GM18858 (cell line): ENCODE measurements at regions not wholly inside any gene's neighbourhood (a gene's known extent, or its start where the extent isn't known, plus 50 kb on each side); places are given as distances from the start of the nearest gene placed in this dataset.
"Not testable (repeated sequence)": the region's sequence is repeated elsewhere in the genome, so short reads cannot be mapped to it uniquely, and the experiment has no call there.

ENCODE experiments used
- ATAC-seq: cut with Tn5 transposase; IDR thresholded peaks from one replicate; pipeline ENCODE4 v1.9.1; 2021; ENCODE audit not compliant: unreplicated experiment

GRCh38 chr6:6724539-6725467 lies 136.3 kb downstream of the LY86 start:
- ATAC-seq, result no peak

DNA sequence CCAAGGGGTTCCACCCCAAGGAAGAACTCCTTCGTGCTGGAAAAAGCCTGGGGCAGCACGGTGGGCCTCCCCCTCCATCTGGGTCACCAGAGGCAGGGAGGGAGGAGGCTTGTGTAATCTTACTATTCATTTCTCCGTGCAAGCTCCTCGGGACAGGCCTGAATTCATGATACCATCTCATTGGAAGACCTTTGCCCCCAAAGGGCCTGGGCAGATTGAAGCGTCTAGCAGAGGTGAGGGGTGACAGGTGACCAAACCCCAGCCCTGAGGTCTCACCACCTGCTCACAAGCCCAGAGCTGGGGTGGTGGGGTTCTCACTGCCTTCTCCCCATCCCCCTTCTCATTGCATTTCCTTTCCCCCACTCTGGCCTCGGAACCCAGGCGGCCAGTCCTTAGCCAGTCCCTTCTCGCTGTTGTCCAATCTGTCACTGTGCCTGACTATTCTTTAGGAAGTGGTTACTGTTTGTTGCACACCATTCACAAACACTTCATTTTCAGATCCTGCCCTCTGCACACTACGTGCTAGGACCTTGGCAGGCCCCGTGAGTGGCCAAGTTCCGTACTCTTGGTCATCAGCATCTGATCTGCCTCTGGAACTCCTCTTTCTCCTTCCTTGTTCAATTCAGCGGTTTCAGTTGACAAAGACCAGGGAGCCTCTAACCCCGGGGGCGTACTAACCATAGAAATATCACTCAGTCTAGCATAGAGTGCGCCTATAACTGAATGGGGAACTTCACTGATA lies 137.1 kb downstream of the LY86 start:
- ATAC-seq, result no peak

- ATAC-seq, result no peak
Observed at GRCh38 chr6:6728169-6728941, 139.8 kb downstream of the LY86 start.

DNA sequence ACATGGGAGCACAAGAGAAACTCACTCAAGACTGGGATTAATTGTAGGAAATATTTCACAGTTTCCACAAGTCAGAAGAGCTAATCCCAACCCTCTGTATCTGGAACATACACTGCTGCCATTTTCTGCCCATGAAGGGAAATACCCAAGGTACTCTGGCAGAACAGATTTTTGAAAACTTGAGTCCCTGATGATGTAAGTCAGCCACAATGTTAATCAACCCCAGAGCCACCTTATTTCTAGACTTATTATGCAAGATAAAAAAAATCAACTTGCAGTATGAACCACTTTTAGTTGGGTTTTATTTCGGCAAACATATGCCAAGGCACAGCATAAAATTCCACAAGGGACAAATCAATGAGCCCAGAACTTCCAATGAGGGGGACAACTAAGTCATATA lies 141.5 kb downstream of the LY86 start:
- ATAC-seq, result no peak

DNA sequence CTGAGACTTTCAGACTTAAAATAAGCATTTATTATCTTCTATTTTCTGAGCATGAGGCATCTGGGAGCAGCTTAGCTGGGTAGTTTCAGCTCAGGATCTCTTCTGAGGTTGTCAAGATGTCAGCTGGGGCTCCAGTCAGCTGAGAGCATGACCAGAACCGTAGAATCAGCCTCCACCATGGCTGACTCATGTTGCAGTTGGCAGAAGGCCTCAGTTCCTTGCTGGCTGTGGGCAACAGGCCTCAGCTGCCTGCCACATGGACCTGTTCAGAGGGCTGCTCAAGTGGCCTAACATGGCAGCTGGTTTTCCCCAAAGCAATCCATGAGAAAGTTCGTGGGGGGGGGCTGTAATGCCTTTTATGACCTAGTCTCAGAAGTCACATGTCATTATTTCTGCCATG lies 142.3 kb downstream of the LY86 start:
- no peak for ATAC-seq

DNA sequence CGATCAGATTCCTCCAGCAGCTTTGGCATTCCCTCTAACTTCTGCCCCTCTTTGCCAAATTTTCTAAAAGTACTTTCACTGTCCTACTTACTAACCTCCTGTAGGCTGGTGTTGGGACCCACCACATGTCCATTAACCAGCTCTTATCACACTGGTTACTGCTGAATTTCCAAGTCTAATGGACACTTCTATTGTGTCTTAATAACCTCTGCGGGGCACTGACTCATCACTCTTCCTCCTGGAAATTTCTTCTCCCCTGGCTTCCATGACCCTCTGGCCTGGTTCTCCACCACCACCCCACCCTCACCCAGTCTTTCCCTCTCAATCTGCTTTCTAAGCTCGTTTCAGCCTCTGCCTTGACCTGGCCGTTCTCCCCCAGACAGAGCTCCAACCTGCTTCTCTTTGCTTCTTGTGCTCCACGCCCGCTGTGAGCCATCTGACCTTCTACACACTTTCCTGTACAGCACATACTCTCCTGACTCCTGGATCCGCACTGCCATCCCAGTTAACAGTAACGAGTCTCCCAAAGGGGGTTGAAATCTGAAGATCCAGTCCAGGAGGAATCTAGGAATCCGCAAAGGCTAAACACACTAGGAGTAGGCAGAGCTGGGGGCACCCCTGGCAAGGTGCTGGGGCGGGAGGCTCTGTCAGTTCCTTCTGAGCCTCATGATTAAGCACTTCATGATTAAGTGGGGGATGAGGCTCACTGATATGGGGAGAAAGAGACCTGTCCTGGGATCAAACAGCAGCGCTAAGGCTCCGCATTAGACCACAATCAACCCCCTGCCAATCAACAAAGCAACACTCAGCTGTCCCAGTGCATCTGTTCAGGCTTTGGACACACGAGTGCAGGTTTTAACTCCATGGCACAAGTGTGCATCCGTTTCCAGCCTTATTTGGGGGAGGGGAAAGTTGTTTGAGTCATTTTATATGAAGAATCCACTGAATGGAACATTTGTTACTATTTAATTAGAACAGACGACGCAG lies 146.3 kb downstream of the LY86 start:
- no peak for ATAC-seq

- ATAC-seq, result no peak
Observed at GRCh38 chr6:6736791-6737654, 148.5 kb downstream of the LY86 start.

DNA sequence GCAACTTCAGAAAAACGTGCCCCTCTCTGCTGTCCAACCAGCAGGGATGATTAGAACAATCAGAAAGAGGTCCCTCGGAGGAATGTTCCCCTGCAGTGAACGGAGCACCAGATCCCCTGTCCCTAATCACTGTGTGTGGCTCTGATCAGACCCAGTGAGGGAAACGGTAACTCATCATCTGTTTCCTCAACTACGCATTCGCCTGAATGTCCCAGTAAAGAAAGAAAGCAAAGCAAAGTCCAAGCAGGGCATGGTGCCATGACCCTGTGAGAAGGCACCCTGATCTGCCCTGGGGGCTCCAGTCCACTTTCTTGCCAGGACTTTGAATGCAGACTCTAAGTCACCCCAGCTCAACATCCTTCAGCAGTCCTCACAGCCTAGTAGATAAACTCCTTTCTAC lies 149.2 kb downstream of the LY86 start:
- ATAC-seq, result no peak

DNA sequence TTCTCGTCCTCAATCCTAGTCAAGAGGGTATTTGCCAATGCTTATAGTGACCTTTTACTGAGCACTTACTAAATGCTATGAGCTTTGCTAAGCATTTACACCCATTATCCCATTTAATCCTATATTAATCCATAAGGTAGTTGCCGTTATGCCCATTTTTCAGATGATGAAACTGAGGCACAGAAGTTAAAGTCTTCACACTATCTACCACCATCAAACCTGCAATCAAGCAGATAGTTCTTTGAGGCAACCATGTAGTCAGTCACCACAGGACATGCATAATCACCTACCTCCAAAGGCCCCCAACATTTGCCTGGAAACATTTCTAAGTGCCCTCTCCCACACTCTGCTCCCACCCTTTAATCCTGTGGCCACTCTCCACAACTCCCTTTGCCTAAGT lies 149.6 kb downstream of the LY86 start:
- ATAC-seq, result no peak

GRCh38 chr6:6738922-6739716 lies 150.6 kb downstream of the LY86 start:
- ATAC-seq, result no peak

DNA sequence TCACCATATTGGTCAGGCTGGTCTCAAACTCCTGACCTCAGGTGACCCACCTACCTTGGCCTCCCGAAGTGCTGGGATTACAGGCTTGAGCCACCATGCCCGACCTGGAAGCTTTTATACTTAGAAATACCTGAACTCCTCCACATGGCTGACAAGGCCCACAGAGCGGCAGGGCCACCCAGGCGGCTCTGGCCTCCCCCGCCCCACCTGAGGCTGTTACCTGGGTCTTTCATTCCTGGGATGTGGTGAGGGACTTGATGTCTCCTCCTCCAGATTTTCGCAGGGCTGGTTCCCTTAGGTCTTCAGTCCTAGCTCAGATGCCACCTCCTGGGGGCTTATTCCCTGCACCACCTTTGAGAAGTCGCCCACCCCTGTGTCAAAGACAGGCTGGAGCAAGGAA lies 152.1 kb downstream of the LY86 start:
- no peak for ATAC-seq

DNA sequence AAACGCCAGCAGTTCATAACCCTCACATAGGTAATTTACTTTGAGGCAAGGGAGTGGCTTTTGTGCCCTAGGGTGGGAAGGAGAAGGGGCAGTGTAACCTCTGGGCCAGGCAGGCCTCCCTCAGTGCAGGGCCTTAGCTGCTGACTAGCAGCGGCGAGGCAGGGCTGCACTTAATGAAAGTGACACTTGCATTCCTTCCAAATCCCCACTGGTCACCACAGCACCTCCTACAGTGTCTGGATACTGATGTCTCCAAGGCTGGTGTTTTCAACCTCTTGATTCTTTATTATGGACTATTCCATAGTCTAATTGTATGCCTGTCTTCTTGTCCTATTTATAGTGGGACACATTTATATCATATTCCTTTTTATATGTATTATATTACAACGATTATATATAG lies 152.7 kb downstream of the LY86 start:
- no peak for ATAC-seq

DNA sequence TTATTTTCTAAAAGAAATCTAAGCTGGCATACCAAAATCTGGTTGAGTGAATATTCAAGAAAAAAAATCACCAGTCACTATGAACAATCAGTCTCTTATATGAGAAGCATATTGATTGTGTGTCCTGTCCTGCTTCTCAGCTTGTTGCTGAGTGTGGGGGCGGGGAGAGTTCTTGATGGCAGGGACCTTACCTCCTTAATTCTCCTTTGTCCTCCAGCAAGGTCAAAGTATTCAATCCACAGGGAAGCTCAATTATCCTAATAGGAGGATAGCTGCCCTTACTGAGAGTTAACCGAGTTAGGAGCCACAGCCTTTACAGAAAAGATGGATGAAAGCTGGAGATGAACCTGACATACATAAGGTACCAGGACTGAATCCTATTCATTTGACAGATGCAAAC lies 154.0 kb downstream of the LY86 start:
- no peak for ATAC-seq

- ATAC-seq, result no peak
Observed at GRCh38 chr6:6744551-6744950, 156.0 kb downstream of the LY86 start.

- not testable (repeated sequence) for ATAC-seq
Observed at GRCh38 chr6:6745637-6746332, 157.3 kb downstream of the LY86 start.

DNA sequence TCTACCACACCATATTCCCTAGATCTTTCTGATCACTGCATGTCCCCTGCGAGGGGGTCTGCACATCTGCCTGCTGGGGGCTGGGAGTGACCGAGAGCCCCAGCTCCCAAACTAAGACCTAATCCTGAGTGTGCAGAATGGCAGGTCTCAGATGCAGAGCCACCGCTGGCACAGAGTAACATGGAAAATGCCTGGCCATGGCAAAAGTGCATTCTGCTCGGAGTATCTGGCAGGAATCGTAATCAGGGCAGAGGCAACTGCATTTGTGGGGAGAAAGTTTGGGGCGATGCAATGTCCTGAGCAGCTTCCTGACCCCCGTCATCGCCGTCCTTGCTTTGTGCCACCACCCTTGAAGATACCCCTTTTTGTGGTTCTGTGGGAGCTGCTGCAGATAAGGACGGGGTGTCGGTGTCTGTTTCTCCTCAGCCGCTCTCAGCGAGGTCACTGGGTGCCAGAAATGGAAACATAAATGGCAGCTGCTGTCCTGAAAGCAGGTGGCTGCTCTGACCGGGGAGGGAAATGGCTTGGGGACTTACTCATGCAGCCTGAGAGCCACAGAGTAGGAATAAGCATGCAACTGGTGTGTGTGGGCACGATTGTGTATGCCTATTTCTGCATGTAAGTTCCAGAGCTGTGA lies 157.9 kb downstream of the LY86 start:
- no peak for ATAC-seq

GRCh38 chr6:6746970-6747338 lies 158.4 kb downstream of the LY86 start:
- no peak for ATAC-seq

DNA sequence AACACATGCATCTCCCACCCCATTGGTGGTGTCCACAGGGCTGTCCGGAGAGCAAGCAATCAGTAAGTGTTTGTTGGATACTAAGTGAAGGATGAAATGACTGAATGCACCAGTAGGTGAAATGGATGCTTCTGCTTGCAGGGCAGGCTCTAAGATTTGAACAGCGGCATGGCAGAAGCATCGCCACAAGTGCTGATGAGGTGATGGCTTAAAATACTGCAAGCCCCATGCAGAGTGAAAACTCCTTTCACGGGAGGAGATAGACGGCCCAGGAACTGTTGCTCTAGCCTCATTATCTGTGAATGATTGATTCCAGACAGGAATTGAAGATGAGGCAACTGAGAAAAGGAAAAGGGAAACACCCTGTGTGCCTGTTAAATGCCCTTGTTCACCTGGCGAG lies 158.9 kb downstream of the LY86 start:
- no peak for ATAC-seq
